Breast epithelium (tissue), 3 donors: ENCODE measurements at regions not wholly inside any gene's neighbourhood (a gene's known extent, or its start where the extent isn't known, plus 50 kb on each side); places are given as distances from the start of the nearest gene placed in this dataset.

Source experiments
- CTCF ChIP-seq, 3 donors: fragments of 450-650 bp; IDR thresholded peaks; one replicate each; pipeline ENCODE4 v1.5.1; 2016 to 2017; ENCODE audit warnings: antibody characterized with exemption in 3 of 3, mild to moderate bottlenecking in 3 of 3, moderate library complexity in 3 of 3
- POLR2A ChIP-seq: fragments of 450-650 bp; IDR thresholded peaks from one replicate; pipeline ENCODE4 v1.6.1; 2016; ENCODE audit warnings: antibody characterized with exemption, mild to moderate bottlenecking, moderate library complexity
- POLR2AphosphoS5 ChIP-seq, 3 donors: sonication (generic); formaldehyde crosslinking; IDR thresholded peaks; one replicate each; pipeline ENCODE4 v1.6.1; 2017; ENCODE audit warnings: antibody characterized with exemption in 3 of 3

- no peak for TF ChIP-seq CTCF (IDR thresholded peaks at IDR 0.05)
- TF ChIP-seq POLR2A, result no peak
- TF ChIP-seq POLR2AphosphoS5 (IDR thresholded peaks at IDR 0.05), result no peak
These were observed 390.0 kb downstream of the ARL4A start for GRCh38 chr7:13077466-13077865.
